Left ventricle myocardium inferior (tissue), 1 donor: ENCODE measurements at regions not wholly inside any gene's neighbourhood (a gene's known extent, or its start where the extent isn't known, plus 50 kb on each side); places are given as distances from the start of the nearest gene placed in this dataset.
A peak's percentile ranks its signal among the peaks of the same experiment; 100 is the strongest.

Source experiments
- DNase-seq: peaks from one replicate; pipeline ENCODE4 v3.0.0-alpha.2; 2020
- H3K27ac ChIP-seq: fragments of 200-600 bp; replicated peaks from 2 replicates; pipeline ENCODE4 v1.8.0; 2021
- H3K27me3 ChIP-seq: fragments of 200-600 bp; 2 replicates; pipeline ENCODE4 v1.8.0; 2021; ENCODE audit warnings: low read depth
- H3K36me3 ChIP-seq: fragments of 200-600 bp; 2 replicates; pipeline ENCODE4 v1.8.0; 2021
- H3K4me1 ChIP-seq: fragments of 200-600 bp; 2 replicates; pipeline ENCODE4 v1.8.0; 2021
- H3K4me3 ChIP-seq: fragments of 200-600 bp; 2 replicates; pipeline ENCODE4 v1.8.0; 2021; ENCODE audit warnings: mild to moderate bottlenecking, moderate library complexity
- H3K9me3 ChIP-seq: fragments of 200-600 bp; replicated peaks from 2 replicates; pipeline ENCODE4 v1.8.0; 2021
- intact Hi-C: fragments of 100-400 bp; cut with micrococcal nuclease; formaldehyde crosslinking; loops from one replicate; pipeline ENCODE4 v1.11.0; 2022
- TF ChIP-seq, protein P1 (sequence below): fragments of 200-600 bp; IDR thresholded peaks from 2 replicates; pipeline ENCODE4 v1.8.0; 2021; ENCODE audit warnings: antibody characterized with exemption, mild to moderate bottlenecking, borderline replicate concordance
- donor health status: DM: no; HTN: yes; CAD: no; lungs with severe emphysema.

DNA sequence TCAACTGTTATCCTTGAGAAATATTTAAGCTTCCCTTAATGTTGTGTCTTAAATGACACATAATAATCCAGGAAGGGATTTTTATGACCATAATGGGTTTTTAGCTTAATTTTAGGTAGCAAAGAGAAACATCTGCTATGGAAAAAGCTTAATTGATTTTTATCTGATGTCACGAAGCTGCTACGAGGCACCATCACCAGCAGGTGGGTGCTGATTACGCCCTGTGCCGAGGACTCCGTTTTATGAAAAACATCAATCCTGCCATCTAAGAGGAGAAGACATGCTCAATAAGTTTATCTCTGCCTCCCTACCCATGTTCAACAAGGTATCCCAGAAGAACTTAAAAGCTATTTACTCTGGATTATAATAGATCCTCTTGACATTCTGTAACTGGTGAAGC, 280.6 kb upstream of the ZFP42 start:
- no peak for DNase-seq
- no peak overlapping the region for H3K27ac ChIP-seq
- TF ChIP-seq, protein P1, sequence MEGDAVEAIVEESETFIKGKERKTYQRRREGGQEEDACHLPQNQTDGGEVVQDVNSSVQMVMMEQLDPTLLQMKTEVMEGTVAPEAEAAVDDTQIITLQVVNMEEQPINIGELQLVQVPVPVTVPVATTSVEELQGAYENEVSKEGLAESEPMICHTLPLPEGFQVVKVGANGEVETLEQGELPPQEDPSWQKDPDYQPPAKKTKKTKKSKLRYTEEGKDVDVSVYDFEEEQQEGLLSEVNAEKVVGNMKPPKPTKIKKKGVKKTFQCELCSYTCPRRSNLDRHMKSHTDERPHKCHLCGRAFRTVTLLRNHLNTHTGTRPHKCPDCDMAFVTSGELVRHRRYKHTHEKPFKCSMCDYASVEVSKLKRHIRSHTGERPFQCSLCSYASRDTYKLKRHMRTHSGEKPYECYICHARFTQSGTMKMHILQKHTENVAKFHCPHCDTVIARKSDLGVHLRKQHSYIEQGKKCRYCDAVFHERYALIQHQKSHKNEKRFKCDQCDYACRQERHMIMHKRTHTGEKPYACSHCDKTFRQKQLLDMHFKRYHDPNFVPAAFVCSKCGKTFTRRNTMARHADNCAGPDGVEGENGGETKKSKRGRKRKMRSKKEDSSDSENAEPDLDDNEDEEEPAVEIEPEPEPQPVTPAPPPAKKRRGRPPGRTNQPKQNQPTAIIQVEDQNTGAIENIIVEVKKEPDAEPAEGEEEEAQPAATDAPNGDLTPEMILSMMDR: no peak

DNA sequence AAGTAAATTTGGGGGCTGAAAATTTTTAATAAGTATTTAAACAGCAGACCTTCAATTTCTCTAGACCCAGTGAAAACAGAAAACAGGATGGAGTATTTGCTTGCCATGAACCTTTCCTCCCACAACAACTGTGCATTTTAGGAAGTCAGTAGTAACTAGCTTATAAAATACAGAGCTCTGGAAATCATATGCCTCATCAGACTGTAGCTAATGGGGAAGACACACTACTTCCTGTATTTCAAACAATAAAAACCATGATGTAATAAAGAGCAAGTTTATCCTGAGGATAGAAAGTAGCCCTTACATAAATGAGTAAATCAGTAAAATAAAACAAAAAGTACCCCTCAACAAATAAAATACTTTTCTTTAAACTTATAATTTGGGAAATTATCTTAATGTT, 280.1 kb upstream of the ZFP42 start:
- Histone ChIP-seq H3K36me3 (no peaks in the 10 kb centered on the region), H3K9me3 (peaks cover under 1% of the 10 kb centered on the region), H3K4me1 (no peaks in the 10 kb centered on the region), H3K27me3 (no peaks in the 10 kb centered on the region), H3K4me3 (no peak overlapping the region), H3K27ac (no peak overlapping the region)
- TF ChIP-seq, protein P1: no peak
- no peak for DNase-seq
- intact Hi-C loops: no loop called here

More for the DNA sequence above, 280.6 kb upstream of the ZFP42 start:
- Histone ChIP-seq H3K4me3 (no peak overlapping the region), H3K36me3 (no peaks in the 10 kb centered on the region), H3K4me1 (no peaks in the 10 kb centered on the region), H3K27me3 (no peaks in the 10 kb centered on the region), H3K9me3 (peaks cover 5% of the 10 kb centered on the region)
- intact Hi-C loops: no loop called here

DNA sequence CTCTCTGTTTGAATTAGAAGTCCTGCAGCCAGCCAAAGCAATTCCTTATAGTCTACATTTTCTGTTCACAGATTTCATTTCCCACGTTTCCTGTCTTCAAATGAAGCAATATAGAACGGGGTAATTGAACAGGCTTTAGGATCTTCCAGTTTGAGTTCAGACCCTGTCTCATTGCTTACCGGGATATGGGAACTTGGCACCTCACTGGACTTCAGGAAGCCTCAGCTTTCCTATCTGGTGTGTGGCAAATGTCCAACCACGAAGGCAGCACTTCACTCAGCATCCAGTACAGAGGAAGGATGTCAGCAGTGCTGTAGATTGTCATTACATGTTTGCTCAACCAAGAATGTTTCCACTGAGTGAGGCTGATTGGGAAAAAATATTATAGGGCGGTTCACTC, 271.1 kb upstream of the ZFP42 start:
- Histone ChIP-seq H3K36me3 (no peaks in the 10 kb centered on the region), H3K9me3 (no peaks in the 10 kb centered on the region), H3K27me3 (no peaks in the 10 kb centered on the region), H3K27ac (peak overlapping the region; percentile 36), H3K4me3 (no peak overlapping the region), H3K4me1 (no peaks in the 10 kb centered on the region)
- TF ChIP-seq, protein P1: no peak
- no peak for DNase-seq
- intact Hi-C loops: no loop called here

DNA sequence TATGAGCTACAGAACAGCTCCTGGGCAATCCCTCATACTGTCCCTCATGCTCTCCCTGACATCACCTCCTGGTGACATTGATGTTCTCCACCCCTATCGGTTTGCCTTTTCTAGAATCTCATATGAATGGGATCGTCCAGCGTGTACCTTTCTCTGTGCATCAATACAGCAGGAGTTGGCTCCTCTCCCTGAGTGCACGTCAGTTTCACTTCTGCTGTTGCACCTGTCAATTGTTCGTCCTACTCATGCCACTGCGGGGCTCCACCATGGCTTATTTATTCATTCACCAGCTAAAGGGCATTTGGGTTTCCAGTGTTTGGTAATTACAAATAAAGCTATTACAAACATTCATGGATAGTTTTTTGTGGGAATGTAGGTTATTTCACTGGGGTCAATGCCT, 269.1 kb upstream of the ZFP42 start:
- no peaks in the 10 kb centered on the region for H3K27me3 ChIP-seq
- H3K36me3 ChIP-seq: no peaks in the 10 kb centered on the region
- no peak overlapping the region for H3K4me3 ChIP-seq
- peaks cover 12% of the 10 kb centered on the region for H3K9me3 ChIP-seq
- H3K4me1 ChIP-seq: no peaks in the 10 kb centered on the region
- DNase-seq: no peak
- TF ChIP-seq, protein P1: no peak
- intact Hi-C loops: no loop called here
- no peak overlapping the region for H3K27ac ChIP-seq

DNA sequence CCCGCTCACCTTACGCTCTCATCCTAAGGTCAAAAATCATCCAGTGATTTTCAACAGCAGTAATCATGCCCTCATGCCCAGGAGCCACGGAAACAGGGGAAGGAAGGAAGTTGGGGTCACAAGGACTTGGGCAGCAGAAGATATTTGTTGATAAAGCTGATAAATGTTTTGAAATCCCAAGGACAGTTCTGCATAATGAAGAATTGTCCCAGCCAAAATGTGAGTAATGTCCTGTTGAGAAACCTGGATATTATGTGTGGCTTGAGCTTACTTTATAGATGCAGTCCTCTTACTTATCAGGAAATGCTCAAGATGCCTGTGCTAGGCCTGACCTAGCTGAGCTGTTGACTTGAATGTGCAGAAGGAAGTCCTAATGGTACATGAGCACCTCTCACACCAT, 263.0 kb upstream of the ZFP42 start:
- H3K4me3 ChIP-seq: no peak overlapping the region
- intact Hi-C loops: no loop called here

More for the DNA sequence above, 263.0 kb upstream of the ZFP42 start:
- DNase-seq: no peak
- Histone ChIP-seq H3K27me3 (no peaks in the 10 kb centered on the region), H3K9me3 (peaks cover 19% of the 10 kb centered on the region), H3K36me3 (no peaks in the 10 kb centered on the region), H3K4me1 (no peaks in the 10 kb centered on the region), H3K27ac (no peak overlapping the region)
- TF ChIP-seq, protein P1: no peak
